ENCODE measurements at regions not wholly inside any gene's neighbourhood (a gene's known extent, or its start where the extent isn't known, plus 50 kb on each side); places are given as distances from the start of the nearest gene placed in this dataset.

GRCh38 chr16:54547052-54547451 is 260.5 kb upstream of the IRX3 start:
- Histone ChIP-seq H3K9me3 (ENCODE audit: control insufficient read depth, low read depth, low read length) (no peaks in the 10 kb centered on the region), H3K27me3 (ENCODE audit: control insufficient read depth, insufficient read depth, low read length) (peaks cover 4% of the 10 kb centered on the region), H3K36me3 (ENCODE audit: control insufficient read depth, insufficient read depth, low read length) (no peaks in the 10 kb centered on the region), H3K27ac (ENCODE audit: low read length) (no peak overlapping the region), H3K4me3 (ENCODE audit: low read length) (no peak overlapping the region), H3K4me1 (ENCODE audit: control insufficient read depth, insufficient read depth, low read length) (no peaks in the 10 kb centered on the region)
- WGBS (ENCODE audit: insufficient coverage, low lambda C conversion rate) = no CpG with 5 or more reads among the region's 4 CpGs
- no peak for DNase-seq

DNA sequence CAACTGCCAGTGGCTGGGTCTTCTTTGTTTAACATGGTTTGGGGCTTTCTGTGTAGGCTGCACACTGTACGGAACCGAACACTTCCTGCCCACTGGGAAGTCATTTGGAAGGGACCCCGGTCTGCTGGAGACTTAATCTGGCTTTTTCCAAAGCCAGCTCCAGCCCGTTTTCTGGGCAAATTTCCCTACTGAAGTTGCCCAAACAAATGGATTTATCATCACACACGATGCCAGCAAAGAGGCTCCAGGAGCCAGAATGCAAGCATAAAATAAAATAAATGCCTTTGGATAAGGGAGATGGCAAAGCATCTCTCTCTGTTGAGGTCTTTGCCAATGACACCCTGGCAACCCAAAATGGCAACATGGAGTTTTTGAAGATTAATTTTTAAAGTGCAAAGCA is 259.9 kb upstream of the IRX3 start:
- Histone ChIP-seq H3K27me3 (ENCODE audit: control insufficient read depth, insufficient read depth, low read length) (peaks cover 4% of the 10 kb centered on the region), H3K9me3 (ENCODE audit: control insufficient read depth, low read depth, low read length) (no peaks in the 10 kb centered on the region), H3K36me3 (ENCODE audit: control insufficient read depth, insufficient read depth, low read length) (no peaks in the 10 kb centered on the region), H3K4me3 (ENCODE audit: low read length) (no peak overlapping the region), H3K27ac (ENCODE audit: low read length) (no peak overlapping the region), H3K4me1 (ENCODE audit: control insufficient read depth, insufficient read depth, low read length) (no peaks in the 10 kb centered on the region)
- WGBS (ENCODE audit: insufficient coverage, low lambda C conversion rate) = no CpG with 5 or more reads among the region's 5 CpGs
- no peak for DNase-seq

DNA sequence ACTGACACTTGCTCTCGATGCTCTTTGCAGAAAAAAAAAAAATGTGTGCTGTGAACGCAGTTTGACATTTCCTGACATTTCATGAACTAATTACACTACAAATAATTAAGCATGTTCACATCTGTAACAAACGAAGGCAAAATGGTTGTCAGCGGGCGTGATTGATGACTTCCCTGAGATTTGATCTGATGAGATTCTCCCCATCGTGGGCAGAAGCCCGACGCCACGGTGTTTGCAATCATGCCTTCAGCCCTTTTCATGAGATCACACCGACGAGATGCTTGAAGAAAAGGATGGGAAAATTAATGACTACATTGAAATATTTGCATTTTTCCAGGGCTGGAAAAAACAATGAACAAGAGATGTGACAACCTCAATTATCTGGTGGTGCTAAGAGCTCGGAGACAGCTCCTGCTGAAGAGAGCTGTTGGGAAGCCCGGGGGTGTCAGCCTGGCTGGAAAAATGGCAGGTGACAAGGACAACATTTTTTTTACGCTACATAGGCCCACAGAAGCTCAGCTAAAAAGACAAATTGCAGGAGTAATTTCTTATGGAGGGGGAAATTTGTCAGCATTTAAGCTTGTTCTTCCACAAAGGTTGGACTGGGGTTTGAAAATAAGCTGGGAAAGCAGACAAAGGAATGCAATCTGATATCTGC is 259.4 kb upstream of the IRX3 start:
- Histone ChIP-seq H3K36me3 (ENCODE audit: control insufficient read depth, insufficient read depth, low read length) (no peaks in the 10 kb centered on the region), H3K27me3 (ENCODE audit: control insufficient read depth, insufficient read depth, low read length) (peaks cover 4% of the 10 kb centered on the region), H3K9me3 (ENCODE audit: control insufficient read depth, low read depth, low read length) (no peaks in the 10 kb centered on the region), H3K4me3 (ENCODE audit: low read length) (no peak overlapping the region), H3K4me1 (ENCODE audit: control insufficient read depth, insufficient read depth, low read length) (no peaks in the 10 kb centered on the region), H3K27ac (ENCODE audit: low read length) (no peak overlapping the region)
- no peak for DNase-seq
- WGBS (ENCODE audit: insufficient coverage, low lambda C conversion rate) = no CpG with 5 or more reads among the region's 14 CpGs

- no peaks in the 10 kb centered on the region for H3K4me1 ChIP-seq (ENCODE audit: control insufficient read depth, insufficient read depth, low read length)
- WGBS (ENCODE audit: insufficient coverage, low lambda C conversion rate) = 60% methylated on average over 1 of the region's 7 CpGs
- H3K36me3 ChIP-seq (ENCODE audit: control insufficient read depth, insufficient read depth, low read length) = no peaks in the 10 kb centered on the region
- DNase-seq = no peak
- no peak overlapping the region for H3K27ac ChIP-seq (ENCODE audit: low read length)
- H3K27me3 ChIP-seq (ENCODE audit: control insufficient read depth, insufficient read depth, low read length) = peaks cover 10% of the 10 kb centered on the region
- H3K9me3 ChIP-seq (ENCODE audit: control insufficient read depth, low read depth, low read length) = no peaks in the 10 kb centered on the region
- H3K4me3 ChIP-seq (ENCODE audit: low read length) = no peak overlapping the region
Measured at GRCh38 chr16:54544553-54545180, 258.1 kb upstream of the IRX3 start.

DNA sequence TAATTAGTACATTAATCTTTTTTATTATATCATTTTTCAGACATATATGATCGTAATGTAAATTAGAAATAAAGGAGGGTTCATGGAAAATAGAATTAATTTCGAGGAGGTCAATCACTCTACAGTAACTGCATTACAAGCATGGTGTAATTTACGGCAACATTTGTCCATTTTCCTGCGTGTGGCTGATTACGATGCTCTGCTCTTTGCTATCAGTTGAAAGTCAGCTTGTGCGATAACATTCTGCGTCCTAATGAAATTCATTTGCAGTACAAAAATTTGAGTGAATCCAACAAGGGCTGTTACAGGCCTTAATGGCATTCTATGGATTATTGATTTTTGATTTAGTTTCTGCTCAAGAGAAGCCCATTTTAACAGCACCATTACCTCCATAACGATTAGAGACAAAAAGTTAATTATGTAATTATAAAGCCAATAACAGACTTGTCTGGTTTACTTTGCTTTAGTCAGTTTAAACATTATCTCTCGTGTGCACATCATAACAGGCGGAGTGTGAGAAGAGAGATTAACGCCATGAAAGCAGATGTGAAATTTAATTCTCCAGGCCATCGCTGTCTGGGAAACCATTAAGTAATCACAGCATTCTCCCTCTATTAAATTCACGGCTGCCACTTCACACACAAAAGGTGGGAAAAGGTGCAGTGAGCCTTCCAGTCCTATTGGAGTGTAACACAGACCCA is 256.4 kb upstream of the IRX3 start:
- no peak overlapping the region for H3K27ac ChIP-seq (ENCODE audit: low read length)
- DNase-seq = no peak
- H3K4me3 ChIP-seq (ENCODE audit: low read length) = no peak overlapping the region
- 83% methylated on average over 6 of the region's 13 CpGs for WGBS (ENCODE audit: insufficient coverage, low lambda C conversion rate)
- H3K27me3 ChIP-seq (ENCODE audit: control insufficient read depth, insufficient read depth, low read length) = peaks cover 12% of the 10 kb centered on the region
- H3K36me3 ChIP-seq (ENCODE audit: control insufficient read depth, insufficient read depth, low read length) = no peaks in the 10 kb centered on the region
- H3K4me1 ChIP-seq (ENCODE audit: control insufficient read depth, insufficient read depth, low read length) = no peaks in the 10 kb centered on the region
- no peaks in the 10 kb centered on the region for H3K9me3 ChIP-seq (ENCODE audit: control insufficient read depth, low read depth, low read length)

DNA sequence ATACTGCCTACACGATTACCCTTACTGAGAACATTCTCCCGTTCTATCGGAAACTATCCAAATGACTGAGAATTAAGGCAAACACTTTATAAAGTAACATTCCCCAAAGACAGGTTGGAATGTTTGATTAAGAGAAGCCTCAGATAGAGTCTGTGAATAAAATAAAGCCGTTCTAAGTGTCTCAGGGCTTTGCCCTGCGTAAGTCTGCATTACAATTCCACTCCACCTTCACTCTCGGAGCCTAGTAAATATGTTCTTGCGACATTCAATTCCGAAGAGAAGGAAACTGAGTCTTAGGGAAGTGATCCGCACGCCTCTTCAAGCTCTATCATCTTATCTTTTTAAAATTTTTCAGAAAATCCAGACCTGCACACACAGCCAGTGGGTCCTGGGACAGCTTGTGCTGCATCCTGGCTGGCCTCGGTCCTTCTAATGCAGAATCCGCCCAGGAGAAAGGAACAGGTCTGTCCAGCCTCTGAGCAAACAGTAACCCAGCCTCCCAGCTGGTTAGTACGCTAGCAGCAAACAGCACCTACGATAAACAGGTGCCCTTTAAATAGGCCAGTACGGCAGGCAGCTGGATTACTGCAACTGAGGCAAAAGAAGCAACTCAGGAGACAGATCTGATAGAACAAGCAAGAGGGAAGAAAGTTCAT is 254.1 kb upstream of the IRX3 start:
- H3K4me3 ChIP-seq (ENCODE audit: low read length) = no peak overlapping the region
- 100% methylated on average over 5 of the region's 15 CpGs for WGBS (ENCODE audit: insufficient coverage, low lambda C conversion rate)
- no peak overlapping the region for H3K27ac ChIP-seq (ENCODE audit: low read length)
- H3K27me3 ChIP-seq (ENCODE audit: control insufficient read depth, insufficient read depth, low read length) = peaks cover 8% of the 10 kb centered on the region
- H3K36me3 ChIP-seq (ENCODE audit: control insufficient read depth, insufficient read depth, low read length) = no peaks in the 10 kb centered on the region
- no peaks in the 10 kb centered on the region for H3K9me3 ChIP-seq (ENCODE audit: control insufficient read depth, low read depth, low read length)
- DNase-seq = peak in 1 of 2 donors; percentile 25
- no peaks in the 10 kb centered on the region for H3K4me1 ChIP-seq (ENCODE audit: control insufficient read depth, insufficient read depth, low read length)

GRCh38 chr16:54538276-54538675 is 251.7 kb upstream of the IRX3 start:
- whole genome bisulfite sequencing (ENCODE audit: insufficient coverage, low lambda C conversion rate) = no CpG with 5 or more reads among the region's 3 CpGs
- no peak overlapping the region for H3K27ac ChIP-seq (ENCODE audit: low read length)
- no peaks in the 10 kb centered on the region for H3K9me3 ChIP-seq (ENCODE audit: control insufficient read depth, low read depth, low read length)
- DNase-seq = no peak
- no peak overlapping the region for H3K4me3 ChIP-seq (ENCODE audit: low read length)
- H3K27me3 ChIP-seq (ENCODE audit: control insufficient read depth, insufficient read depth, low read length) = peaks cover 8% of the 10 kb centered on the region
- no peaks in the 10 kb centered on the region for H3K4me1 ChIP-seq (ENCODE audit: control insufficient read depth, insufficient read depth, low read length)
- H3K36me3 ChIP-seq (ENCODE audit: control insufficient read depth, insufficient read depth, low read length) = no peaks in the 10 kb centered on the region

DNA sequence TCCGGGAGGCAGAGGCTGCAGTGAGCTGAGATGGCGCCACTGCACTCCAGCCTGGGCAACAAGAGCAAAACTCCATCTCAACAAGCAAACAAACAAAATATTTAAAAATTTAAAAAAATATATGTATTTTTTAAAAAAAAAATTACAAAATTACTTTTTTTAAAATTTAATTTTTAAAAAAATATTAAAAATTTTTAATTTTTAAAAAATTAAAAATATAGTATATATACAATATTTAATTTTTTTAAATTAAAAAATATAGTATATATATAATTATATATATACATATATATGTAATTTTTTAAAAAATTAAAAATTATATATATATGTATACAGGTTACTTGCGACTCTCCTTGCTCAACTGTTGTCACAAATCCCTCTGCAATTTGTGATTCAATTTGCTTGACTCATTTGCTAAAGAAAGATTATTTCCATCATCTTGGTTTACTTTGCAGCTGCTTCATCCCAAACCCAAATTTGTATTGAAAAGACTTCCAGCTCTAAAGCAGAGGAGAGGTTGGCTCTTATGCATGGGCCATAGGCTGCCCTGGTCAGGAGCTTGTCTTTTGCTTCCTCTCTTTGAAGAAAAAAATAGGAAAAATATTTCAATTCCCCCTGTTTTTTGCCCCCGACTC is 247.4 kb upstream of the IRX3 start:
- 100% methylated on average over 1 of the region's 4 CpGs for WGBS (ENCODE audit: insufficient coverage, low lambda C conversion rate)
- Histone ChIP-seq H3K9me3 (ENCODE audit: control insufficient read depth, low read depth, low read length) (no peaks in the 10 kb centered on the region), H3K4me1 (ENCODE audit: control insufficient read depth, insufficient read depth, low read length) (no peaks in the 10 kb centered on the region), H3K27ac (ENCODE audit: low read length) (no peak overlapping the region), H3K27me3 (ENCODE audit: control insufficient read depth, insufficient read depth, low read length) (no peaks in the 10 kb centered on the region), H3K36me3 (ENCODE audit: control insufficient read depth, insufficient read depth, low read length) (no peaks in the 10 kb centered on the region), H3K4me3 (ENCODE audit: low read length) (no peak overlapping the region)
- no peak for DNase-seq

DNA sequence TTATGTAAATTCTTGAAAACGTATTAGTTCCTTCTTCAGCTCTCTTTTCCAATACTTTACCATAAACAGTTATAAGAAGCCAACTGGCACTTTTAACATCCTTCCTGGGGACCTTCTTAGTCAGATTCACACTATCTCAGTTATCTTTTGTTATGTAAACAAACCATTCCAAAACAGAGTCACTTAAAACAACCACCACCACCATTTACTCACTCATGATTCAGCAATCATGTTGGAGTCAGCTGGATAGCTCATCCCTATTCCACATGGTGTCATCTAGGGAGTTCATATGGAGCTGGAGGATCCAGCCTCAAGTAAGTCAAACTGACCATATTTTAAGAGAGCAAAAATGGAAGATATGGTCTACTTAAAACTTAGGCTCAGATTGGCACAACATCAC is 240.3 kb upstream of the IRX3 start:
- Histone ChIP-seq H3K4me3 (ENCODE audit: low read length) (no peak overlapping the region), H3K4me1 (ENCODE audit: control insufficient read depth, insufficient read depth, low read length) (no peaks in the 10 kb centered on the region), H3K27me3 (ENCODE audit: control insufficient read depth, insufficient read depth, low read length) (no peaks in the 10 kb centered on the region), H3K9me3 (ENCODE audit: control insufficient read depth, low read depth, low read length) (peaks cover 3% of the 10 kb centered on the region), H3K27ac (ENCODE audit: low read length) (no peak overlapping the region), H3K36me3 (ENCODE audit: control insufficient read depth, insufficient read depth, low read length) (no peaks in the 10 kb centered on the region)
- no peak for DNase-seq
- no CpG with 5 or more reads among the region's 1 CpG for WGBS (ENCODE audit: insufficient coverage, low lambda C conversion rate)

GRCh38 chr16:54526087-54526486 is 239.5 kb upstream of the IRX3 start:
- DNase-seq = no peak
- Histone ChIP-seq H3K9me3 (ENCODE audit: control insufficient read depth, low read depth, low read length) (peaks cover 3% of the 10 kb centered on the region), H3K4me3 (ENCODE audit: low read length) (no peak overlapping the region), H3K36me3 (ENCODE audit: control insufficient read depth, insufficient read depth, low read length) (no peaks in the 10 kb centered on the region), H3K27ac (ENCODE audit: low read length) (no peak overlapping the region), H3K4me1 (ENCODE audit: control insufficient read depth, insufficient read depth, low read length) (no peaks in the 10 kb centered on the region), H3K27me3 (ENCODE audit: control insufficient read depth, insufficient read depth, low read length) (peaks cover 3% of the 10 kb centered on the region)
- WGBS (ENCODE audit: insufficient coverage, low lambda C conversion rate) = no CpG with 5 or more reads among the region's 1 CpG

Data from large intestine (tissue), 3 donors.